Breast epithelium (tissue), 3 donors: ENCODE measurements at regions not wholly inside any gene's neighbourhood (a gene's known extent, or its start where the extent isn't known, plus 50 kb on each side); places are given as distances from the start of the nearest gene placed in this dataset.

Experiments
- CTCF ChIP-seq, 3 donors: fragments of 450-650 bp; IDR thresholded peaks; one replicate each; pipeline ENCODE4 v1.5.1; 2016 to 2017; ENCODE audit warnings: antibody characterized with exemption in 3 of 3, mild to moderate bottlenecking in 3 of 3, moderate library complexity in 3 of 3
- POLR2A ChIP-seq: fragments of 450-650 bp; IDR thresholded peaks from one replicate; pipeline ENCODE4 v1.6.1; 2016; ENCODE audit warnings: antibody characterized with exemption, mild to moderate bottlenecking, moderate library complexity

- TF ChIP-seq POLR2A (no peak), CTCF (IDR thresholded peaks at IDR 0.05) (no peak)
These were observed 1787.9 kb upstream of the WWC1 start for GRCh38 chr5:166503506-166503905.
